HG02623 (cell line): ENCODE measurements at regions not wholly inside any gene's neighbourhood (a gene's known extent, or its start where the extent isn't known, plus 50 kb on each side); places are given as distances from the start of the nearest gene placed in this dataset.

Experiments
- ATAC-seq: cut with Tn5 transposase; IDR thresholded peaks from one replicate; pipeline ENCODE4 v1.9.1; 2021; ENCODE audit warnings: moderate library complexity; ENCODE audit not compliant: unreplicated experiment

DNA sequence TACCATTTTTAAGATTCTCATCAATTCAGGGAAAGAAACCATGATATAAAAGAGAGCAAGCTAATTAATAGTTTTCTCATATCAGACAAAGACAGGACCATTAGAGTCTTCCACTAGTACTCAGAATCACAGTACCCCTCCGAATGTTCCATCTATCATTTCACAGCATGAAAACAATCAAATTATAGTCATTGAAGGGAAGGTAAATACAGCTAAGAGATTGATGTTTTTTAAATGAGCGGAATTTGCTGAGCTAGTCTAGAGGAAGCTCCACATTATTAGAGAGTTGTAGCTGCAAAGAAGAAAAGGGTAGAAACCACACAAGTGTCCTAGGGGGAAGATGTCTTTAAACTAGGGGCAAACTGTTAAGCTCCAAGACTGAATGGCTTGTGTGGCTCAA lies 808.9 kb downstream of the CDH11 start:
- ATAC-seq, result no peak

DNA sequence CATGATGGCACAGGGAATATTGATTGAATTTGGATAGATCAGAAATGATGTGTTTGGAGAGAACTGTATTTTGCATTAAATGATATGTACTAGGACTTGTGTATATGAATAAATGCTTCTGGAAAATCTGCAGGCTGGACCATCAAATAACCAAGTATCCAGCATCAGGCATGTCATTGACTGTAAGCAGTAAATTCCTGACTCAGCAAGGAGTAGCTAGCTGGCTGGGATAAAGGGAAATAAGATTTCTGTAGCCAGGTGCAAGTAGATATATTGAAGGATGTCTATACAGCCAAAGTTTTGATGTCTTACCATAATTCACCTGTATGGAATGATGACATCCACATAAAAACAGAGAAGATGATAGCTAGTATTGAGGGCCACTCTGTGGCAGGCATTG lies 809.6 kb downstream of the CDH11 start:
- ATAC-seq, result no peak

DNA sequence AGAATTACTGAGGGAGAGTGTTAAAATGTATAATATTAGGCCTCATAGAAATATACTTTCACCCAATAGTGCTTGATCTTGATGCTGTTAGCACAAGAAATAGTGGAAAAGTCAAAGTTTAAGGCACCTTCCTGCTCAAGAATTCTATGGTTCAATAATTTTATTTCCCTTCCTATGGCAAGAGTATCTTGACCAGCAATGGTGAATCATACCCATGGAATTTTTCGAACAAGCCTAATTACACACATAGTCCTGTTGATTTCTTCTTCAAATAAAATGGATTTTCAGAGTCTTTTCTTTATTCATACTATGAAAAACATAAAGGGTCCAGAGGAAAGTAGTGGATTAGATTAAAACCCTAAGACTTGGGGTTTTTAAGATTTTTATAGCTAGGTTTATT lies 810.6 kb downstream of the CDH11 start:
- ATAC-seq, result no peak

DNA sequence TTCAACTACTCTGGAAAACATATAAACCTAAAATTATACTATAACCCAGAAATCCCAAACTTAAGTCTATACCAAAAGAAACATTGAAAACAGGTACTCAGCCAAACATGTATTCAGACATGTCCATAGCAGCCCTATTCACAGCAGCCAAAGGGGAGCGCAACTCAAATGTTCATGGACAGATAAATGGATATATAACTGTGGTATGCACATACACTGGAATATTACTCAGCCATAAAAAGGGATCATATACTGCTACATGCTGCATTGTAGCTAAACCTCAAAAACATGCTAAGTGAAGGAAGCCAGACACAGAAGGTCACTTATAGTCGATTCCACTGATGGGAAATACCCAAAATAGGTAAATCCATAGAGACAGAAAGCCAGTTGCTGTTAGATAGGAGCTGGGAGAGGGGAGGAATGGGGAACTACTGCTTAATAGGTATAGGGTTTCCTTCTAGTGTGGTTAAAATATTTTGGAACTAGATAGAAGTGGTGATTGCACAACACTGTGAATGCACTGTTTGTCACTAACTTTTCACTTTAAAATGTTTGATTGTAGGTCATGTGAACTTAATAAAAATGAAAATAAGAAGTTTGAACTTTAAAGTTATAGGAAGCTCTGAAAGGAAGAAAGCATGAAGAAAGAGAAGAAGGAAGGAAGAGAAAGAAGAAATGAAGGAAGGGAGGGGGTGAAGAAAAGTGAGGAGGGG lies 812.3 kb downstream of the CDH11 start:
- no peak for ATAC-seq

- ATAC-seq, result no peak
Measured at GRCh38 chr16:64308721-64309120, 813.1 kb downstream of the CDH11 start.

DNA sequence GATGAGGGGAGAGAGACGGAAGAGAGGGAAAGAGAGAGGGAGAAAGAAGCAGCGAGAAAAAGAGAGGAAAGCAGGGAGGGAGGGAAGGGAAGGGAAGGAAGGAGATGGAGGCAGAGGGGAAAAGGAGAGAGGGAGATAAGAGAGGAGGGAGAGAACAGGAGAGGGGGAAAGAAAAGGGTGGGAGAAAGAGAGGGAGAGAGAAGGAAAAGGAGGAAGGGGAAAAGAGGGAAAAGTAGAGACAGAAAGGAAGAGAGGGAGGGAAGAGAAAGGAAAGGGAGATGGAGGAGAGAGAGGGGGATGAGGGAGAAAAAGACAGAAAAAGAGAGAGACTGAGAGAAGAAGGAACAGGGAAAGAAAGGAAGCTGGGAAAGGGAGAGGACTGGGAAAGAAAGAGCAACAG lies 814.4 kb downstream of the CDH11 start:
- ATAC-seq, result no peak

- no peak for ATAC-seq
Measured at GRCh38 chr16:64305663-64306062, 816.2 kb downstream of the CDH11 start.

DNA sequence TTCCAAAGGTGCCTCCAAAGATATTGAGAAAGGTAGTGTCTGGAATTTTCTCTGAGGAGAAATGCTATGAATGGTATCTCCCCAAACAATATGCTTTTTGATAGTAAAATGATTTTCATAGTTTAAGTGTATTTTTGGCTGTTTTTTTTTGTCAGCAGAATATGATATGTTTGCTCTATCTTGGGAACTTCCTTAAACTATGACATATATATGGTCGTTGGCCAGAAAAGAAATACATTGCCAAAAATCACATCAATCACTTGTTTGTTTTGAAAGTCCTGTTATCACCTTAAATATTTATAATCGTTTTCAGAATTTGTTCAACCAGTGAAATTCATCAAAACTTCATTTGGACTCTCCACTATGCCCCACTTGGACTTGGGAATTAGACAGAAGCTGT lies 816.9 kb downstream of the CDH11 start:
- no peak for ATAC-seq

DNA sequence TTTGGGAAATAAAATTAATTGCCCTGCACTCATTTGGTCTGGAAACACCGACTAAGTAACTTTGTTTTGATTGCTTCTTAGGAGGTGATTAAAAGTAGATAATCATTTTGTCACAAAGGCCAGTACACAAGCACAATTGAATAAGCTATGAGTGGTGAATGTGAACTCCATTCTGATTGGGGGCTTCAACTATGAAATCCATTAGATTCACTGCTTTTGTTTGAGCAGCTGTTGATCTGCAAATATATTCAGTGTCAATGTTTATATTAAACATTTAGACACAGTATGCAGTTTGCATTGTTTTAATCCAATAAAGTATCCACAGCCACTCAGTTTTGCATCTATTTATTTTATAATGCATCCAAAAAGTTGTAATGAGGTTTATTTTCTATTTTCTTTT lies 817.5 kb downstream of the CDH11 start:
- ATAC-seq, result no peak

DNA sequence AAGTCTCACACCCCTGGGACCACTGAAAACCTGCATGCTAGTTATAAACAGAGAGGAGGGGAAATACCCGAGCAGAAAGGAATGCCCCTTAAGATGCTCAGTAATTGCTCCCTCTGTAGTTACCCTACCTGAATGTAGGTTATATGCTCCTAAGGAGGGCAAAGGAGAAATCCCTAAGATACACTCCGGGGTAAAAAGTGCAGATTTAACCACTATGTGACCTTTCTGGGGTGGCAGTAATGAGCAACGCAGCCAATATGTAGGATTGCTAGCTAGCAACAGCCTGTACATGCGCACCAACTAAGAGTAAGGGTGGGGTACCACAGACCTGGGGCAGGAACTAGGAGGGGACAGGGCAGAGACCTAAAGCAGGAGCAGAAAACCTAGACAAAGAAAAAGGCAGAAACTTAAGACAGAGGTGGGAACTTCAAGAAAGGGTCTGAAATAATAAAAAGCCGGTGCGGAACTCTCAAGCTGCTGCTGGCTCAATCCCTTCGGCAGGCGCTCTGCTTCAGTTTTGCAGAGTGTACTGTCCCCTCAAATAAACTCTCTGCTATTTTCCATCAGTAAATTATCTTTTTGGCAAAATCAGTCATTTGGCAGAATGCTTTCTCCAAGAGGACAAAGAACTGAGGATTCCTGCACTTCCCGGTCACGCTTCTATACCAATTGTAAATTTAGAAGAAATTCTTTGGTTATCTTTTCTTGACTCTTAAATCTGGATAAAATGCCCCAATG lies 823.8 kb downstream of the CDH11 start:
- ATAC-seq, result no peak

DNA sequence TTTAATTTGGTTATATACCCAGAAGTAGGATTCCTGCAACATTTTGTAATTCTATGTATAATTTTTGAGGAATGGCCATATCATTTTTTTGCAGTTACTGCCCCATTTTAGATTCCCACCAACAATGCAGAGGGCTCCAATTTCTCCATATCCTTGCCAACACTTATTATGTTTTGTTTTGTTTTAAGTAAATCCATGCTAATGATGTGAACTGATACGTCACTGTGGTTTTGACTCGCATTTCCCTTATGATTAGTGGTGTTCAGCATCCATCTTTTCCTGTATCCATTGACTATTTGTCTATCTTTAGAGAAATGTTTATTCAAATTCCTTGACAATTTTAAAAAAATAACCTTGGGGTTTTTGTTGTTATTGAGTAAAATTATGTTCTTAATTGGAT lies 826.4 kb downstream of the CDH11 start:
- no peak for ATAC-seq

- ATAC-seq, result no peak
Measured at GRCh38 chr16:64292953-64293352, 828.9 kb downstream of the CDH11 start.

- ATAC-seq, result no peak
Measured at GRCh38 chr16:64292161-64292560, 829.7 kb downstream of the CDH11 start.

DNA sequence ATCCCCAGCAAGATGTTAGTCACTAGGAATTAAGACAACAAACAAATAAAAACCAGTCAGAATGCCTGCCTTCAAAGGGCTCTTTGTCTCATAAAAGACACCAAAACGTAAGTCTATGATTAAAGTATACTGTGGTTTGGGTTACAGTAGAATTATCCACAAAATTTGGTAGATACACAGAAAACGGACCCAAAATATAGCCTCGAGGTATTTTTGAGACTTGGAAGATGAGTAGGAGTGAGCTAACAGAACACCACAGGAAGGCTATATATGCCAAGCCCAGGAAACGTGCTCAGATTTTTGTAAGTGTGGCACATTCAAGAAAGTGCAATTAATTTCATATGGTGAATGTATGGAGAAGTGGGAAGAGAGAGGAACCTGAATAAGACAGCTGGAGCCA lies 831.4 kb downstream of the CDH11 start:
- no peak for ATAC-seq

DNA sequence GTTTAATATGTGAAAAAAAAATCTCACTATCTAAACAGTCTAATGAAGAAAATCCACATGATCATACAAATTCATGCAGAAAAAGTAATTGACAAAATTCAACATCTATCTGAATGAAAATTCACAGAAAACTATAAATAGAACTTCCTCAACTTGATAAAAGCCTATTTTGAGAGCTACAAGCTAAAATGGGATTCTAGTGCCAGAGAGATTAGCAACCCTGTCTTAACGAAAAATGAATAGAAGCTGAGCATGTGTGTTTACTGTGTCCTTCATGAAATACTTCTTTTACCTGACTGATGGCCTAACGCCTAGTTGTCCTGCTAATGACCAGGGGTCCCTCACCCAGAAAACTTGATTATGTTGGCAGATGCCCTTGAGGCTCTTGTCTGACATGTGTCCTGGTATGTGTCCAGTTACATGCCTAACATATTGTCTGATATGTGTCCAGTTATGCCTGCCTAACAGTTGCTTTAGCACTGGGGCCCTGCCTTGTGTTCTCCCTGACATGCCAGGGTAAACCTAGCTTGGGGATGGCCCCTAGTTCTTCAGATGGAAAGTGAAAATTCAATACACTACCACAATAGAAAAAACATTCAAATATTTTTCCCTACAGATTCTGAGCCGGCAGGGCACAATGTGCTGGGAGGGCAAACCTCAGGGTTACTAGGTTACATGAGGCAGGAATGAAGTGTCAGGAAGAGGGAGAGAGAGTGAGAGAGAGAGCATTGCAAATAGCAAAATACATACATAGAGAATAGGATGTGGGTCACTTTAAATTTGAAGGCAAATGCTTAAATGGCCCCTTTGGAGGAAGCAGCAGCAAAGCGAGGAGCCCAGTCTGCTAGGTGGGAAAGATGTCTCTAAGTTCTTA lies 834.0 kb downstream of the CDH11 start:
- no peak for ATAC-seq

DNA sequence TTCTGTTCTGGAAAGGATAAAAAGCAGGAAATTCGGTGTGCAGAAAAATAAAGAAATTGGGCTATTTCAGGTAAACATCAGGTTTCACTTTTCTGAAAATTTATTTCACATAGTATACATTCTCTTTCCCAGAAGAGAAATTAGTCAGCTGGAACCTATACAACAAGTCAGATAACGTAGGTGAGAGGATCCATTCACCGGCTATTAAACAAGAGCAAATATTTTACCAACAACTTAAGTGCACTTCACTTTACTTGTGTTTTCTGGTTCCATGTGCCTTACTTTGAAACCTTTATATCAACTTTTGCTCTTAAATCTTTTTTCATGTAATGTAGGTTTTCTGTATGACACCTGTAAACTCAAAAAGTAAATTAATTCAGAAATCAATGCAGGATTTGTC lies 839.7 kb downstream of the CDH11 start:
- no peak for ATAC-seq

GRCh38 chr16:64280317-64280716 lies 841.5 kb downstream of the CDH11 start:
- ATAC-seq, result no peak

DNA sequence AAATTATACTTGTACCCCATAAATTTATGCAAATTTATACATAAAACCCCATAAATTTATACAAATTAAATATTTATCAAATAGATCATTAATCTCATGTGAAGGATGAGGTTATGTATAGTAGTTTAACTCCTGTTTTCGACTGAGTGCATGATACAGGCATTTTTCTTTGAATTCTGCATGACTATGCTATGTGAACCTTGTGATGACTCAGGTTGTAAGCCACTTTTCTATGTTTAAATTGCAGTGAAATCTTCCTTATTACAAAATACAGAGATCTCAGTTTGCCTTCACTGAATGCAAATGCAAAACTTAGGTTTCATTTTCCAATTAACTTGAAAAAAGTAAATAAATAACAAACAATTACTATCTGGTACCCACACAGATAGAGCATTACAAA lies 843.7 kb downstream of the CDH11 start:
- ATAC-seq, result no peak

- no peak for ATAC-seq
Measured at GRCh38 chr16:64276646-64277045, 845.2 kb downstream of the CDH11 start.

GRCh38 chr16:64272028-64272427 lies 849.8 kb downstream of the CDH11 start:
- no peak for ATAC-seq

- no peak for ATAC-seq
Measured at GRCh38 chr16:64269756-64270155, 852.1 kb downstream of the CDH11 start.

GRCh38 chr16:64265756-64266155 lies 856.1 kb downstream of the CDH11 start:
- no peak for ATAC-seq
